Erythroblast (primary cell): ENCODE measurements at regions not wholly inside any gene's neighbourhood (a gene's known extent, or its start where the extent isn't known, plus 50 kb on each side); places are given as distances from the start of the nearest gene placed in this dataset.

Experiments used
- DNase-seq, 2 experiments: peaks; one replicate each; lab custom pipeline; 2025; lab: John Stamatoyannopoulos, UW
- GATA1 ChIP-seq: IDR thresholded peaks from 2 replicates; pipeline ENCODE4 v1.6.1; 2011; ENCODE audit warnings: low read depth, mild to moderate bottlenecking, control low read depth, low read length, moderate library complexity
- POLR2A ChIP-seq: IDR thresholded peaks from 2 replicates; pipeline ENCODE4 v1.6.1; 2011; ENCODE audit warnings: mild to moderate bottlenecking, low read length

DNA sequence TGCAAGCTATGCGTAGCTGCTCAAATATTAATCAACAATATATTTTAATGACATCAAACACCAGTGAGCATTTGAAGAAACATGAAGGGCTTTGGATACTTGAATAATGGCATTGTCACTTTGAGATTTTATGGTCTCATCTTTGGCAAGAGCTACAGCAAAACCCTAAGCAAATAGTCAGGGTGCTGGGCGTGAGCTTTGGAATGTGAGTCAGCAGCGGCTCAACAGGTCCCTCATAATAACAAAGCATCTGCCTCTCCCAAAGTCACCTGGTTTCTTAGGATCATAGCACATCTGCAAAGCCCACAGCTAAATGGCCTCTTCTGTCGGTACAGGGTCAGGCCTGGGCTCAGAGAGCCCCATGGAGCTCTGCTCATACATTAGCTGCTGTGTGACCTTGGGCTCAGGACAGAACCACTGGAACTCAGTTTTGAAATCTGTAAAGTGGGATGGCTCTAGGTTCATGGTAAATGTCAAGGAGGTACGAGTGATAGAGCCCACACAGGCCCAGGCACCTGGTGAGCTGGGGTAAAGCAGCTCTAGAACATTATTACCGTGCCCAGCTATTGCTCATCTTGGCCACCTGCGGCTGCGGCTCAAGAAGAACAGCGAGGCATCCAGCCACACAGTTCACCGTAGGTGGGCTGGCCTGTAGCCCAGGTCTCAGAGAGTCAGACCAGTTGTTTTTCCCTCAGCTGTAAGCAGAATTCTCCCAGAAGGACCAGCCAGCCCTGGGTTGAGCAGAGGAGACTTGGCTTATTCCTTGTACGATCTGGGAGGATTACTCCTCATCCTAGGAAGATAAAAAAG lies 544.5 kb upstream of the CDH11 start:
- no peak for DNase-seq
- TF ChIP-seq POLR2A (no peak), GATA1 (no peak)

DNA sequence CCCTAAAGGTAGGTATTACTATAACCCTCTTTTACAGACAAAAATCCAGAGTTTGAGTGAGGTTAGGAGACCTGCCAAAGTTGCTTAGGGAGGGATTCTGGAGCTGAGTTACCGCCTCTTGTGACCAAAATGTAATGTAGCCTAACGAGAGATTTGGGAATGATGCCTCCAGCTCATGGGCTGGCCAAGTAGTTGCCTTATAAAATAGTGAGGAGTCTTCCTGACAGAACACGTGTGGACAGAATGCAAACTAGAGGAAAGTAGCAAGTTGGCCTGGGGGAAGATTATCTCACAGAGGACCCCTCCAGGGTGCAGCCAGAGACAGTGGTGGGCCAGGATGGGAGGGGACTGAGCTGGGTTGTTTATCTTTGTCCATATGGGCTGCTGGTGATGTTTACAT lies 543.7 kb upstream of the CDH11 start:
- TF ChIP-seq GATA1: no peak
- TF ChIP-seq POLR2A: no peak
- no peak for DNase-seq

DNA sequence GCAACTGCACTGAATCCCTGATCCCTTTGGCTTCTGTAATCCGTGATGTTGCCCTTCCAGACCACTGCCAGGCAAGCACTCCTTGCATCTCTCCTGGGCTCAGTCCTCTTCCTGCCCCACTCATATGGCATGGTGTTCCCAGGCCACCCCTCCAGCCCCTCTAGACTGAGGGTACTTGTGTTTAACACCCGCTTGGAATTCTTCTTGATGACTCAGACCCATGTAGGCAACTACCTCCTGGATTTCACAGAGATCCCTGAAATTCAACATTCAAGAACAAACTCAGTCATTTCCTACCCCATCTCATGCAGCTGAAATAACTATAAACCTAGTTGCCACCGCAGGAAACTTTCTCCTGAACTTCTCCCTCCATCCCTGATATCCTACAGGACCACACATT lies 541.9 kb upstream of the CDH11 start:
- TF ChIP-seq POLR2A: no peak
- TF ChIP-seq GATA1: no peak

DNA sequence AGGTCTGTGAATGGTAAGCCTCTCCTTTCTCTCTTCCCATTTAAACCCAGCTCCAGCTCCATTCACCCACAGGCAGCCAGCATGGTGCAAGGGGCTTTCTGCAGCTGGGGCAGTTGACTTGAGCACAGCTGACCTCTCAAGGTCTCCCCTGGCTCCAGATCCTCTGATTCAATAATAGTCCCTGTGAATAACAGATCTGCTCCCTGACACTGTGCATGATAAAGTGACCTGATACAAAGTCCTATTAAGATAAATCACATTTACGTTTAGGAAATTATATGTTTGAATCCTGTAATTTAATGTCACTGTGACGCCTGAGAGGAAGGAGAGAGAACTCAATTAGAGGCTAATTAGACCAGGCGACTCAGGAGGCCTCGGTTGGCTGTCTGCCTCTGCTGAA lies 540.4 kb upstream of the CDH11 start:
- no peak for DNase-seq
- TF ChIP-seq POLR2A (no peak), GATA1 (no peak)

More for the DNA sequence above, 541.9 kb upstream of the CDH11 start:
- DNase-seq: no peak

DNA sequence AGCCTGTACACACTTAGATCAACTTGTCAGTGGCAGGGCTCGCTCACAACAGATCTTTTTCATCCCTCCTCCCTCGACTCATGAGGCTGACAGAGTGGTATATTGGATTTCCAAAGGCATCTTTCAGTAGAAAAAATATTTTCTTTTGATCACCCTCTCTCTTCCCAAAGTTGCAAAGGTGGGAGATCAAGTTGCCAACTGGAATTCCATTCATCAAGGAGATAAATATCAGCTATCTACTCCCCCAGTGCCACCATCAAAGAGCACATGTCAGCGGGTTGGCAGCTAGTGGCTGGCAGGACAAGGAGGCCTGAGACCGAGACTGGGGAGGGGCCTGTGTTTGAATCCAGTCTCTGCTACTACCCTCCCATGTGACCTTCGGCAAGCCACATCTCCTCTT lies 539.7 kb upstream of the CDH11 start:
- TF ChIP-seq GATA1: no peak
- TF ChIP-seq POLR2A: no peak
- DNase-seq: no peak

DNA sequence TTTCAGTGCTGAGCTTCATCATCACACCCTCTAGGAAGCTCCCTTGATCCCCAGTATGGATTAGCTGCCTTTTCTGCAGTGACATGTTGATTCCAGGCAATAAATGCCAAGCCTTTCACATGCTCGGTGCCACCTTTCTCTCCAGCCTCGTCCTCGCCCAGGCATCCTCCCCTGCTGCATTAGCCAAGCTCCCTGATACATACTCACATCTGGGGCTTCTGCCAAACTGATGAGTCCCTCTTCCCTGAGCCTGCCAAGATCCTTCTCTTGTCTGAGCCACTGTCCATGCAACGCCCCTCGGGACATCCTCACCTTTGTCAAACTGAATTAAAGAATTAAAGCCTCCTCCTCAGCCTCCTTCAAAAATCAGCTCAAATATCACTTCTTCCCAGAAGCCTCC lies 538.5 kb upstream of the CDH11 start:
- DNase-seq: no peak
- no peak for TF ChIP-seq GATA1
- no peak for TF ChIP-seq POLR2A

DNA sequence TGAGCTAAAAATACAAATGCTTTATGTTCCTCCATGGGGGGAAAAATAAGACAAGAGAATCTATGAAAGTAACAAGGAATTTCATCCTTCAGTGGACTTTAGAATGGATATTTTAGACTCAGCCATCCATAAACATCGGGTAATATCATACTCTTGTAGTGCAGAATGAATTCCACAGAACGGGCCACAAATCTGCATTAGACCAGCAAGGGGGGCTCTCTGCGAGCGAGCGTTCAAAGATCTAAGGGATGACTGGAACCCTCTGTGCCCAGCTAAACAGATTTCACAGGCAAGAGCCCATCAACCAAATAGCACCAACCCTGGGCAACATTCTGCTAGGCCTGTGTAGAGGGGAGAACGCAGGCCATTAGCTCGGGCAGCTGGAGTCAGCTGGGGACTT lies 537.9 kb upstream of the CDH11 start:
- no peak for TF ChIP-seq GATA1
- no peak for TF ChIP-seq POLR2A
- no peak for DNase-seq

DNA sequence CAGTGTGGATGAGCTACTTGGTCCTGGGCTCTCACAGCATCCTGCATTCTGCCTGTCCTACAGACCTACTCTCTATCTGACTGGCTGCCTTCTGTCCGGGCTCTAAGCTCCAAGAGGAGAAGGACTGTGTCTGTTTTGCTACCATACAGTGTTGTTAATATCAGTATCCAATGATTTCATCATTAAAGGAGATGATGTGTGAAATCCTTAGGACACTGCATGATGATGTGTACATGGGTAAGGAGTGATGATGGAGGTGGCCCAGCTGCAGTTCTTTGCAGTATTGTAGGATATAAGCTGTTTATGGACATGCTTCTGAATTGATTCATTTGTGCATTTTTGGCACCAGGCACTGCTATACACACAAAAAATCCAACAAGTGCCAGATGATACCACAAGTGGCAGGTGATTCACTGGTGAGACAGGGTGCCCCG lies 536.9 kb upstream of the CDH11 start:
- no peak for TF ChIP-seq POLR2A
- no peak for TF ChIP-seq GATA1
- DNase-seq: no peak

DNA sequence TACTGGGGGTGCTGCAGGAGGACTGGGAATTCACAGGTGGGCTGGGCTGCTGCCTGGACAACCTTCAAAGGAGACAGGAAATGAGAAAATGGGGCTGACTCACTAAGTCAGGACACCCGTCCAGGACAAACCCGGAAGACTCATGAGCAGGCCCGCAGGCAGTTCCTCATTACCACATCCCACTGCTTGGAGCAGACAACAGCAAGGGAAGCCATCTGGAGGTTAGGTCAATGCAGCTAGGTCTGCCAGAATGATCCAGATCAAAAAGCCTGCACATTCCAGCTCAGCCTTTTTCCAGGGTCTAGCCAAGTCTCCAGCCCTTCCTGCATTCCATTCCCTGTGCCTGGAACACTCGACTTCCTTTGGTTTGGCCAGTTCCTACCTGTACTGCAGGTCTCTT lies 536.5 kb upstream of the CDH11 start:
- TF ChIP-seq POLR2A (no peak), GATA1 (no peak)
- DNase-seq: no peak

DNA sequence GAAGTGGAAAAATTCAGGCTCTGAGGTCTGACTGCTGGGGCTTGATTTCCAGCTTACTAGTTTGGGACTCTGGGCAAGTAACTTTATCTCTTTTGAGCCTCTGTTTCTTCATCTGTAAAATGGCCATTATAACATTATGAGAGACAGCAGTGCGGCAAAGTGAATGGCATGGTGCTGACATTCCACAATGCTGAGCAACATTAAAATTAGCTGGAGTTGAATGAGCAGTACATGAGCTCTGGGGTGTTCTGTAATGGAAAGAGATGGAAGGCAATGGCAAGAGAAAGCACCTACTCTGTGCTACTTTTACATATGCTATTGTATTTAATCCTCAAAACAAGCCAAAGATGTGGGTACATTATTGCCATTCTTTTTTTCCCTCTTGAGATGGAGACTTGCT lies 535.7 kb upstream of the CDH11 start:
- DNase-seq: no peak
- no peak for TF ChIP-seq GATA1
- TF ChIP-seq POLR2A: no peak

DNA sequence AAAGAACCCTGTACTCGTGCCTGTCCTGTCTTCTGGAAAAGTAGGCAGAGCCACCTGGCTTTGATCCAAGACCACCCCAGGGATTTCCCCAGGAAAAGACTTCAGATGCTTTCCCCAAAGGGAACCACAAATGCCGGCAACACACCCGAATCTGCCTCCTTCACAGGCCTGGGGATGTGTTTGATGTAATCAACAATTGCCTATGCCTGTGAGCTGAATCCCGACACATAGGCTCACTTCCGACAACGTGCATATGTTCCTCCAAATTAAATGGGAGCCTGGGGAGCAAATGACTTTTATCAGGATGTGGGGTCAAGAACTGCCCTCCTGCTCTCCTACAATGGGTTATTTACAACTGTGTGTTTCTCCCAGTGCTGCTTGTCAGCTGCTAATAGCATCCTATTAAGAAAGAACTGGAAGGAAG lies 535.2 kb upstream of the CDH11 start:
- TF ChIP-seq GATA1 (no peak), POLR2A (no peak)
- no peak for DNase-seq

DNA sequence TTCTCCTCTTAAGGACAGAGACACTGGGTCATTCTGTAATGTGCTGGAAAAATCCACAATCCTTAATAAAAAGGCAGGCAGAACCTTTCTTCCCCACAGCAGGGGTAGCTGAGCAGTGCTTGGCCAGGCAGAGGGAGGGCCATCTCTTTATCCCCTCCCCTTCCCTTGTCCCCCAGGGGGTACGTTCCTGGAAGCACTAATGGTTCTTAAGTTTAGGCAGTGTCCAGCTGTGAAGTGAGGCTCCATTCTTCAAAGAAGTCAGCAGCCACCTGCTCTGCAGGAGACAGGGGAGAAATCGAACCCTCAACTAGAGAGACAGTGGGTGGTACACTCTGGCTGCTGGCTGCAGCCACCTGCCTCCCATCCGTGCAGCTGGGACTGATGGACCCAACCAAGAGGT lies 533.9 kb upstream of the CDH11 start:
- TF ChIP-seq POLR2A (no peak), GATA1 (no peak)
- no peak for DNase-seq

DNA sequence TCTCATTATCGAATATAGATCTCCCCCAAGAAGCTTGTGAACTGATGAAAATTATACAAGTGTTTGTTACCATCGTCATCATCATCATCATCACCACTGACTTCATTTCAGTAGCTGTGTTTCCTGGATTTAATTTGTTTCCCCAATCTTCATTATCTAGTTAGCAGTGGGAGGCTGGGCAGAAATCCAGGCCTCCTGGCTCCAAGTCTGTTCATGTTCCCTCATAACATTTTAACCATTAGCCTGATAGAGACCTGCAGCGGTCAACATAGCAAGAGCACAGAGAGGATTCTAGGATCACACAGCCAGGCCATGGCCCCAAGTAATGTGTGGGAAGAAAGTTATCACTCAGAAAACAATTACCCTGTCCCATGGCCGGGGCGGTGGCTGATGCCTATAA lies 526.2 kb upstream of the CDH11 start:
- DNase-seq: no peak
- TF ChIP-seq POLR2A: no peak
- no peak for TF ChIP-seq GATA1

DNA sequence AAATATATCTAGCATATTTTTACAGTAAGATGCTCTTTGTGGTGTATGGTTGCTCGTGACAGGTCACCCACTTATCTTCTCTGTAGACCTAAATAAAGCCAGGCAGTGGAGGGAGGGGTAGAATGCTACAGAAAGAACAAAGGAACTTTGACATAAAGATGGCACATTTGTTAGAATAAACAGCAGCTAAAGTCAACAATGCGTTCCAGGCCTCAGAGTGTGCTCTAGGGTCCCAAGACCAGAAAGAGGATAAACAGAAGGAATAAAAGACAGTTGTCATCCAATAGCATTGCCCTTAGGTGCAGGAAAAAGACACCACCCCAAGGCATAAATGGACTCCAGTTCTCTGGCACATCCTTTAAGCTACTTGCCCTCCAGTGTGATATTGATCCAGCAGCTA lies 523.0 kb upstream of the CDH11 start:
- DNase-seq: no peak
- no peak for TF ChIP-seq POLR2A

DNA sequence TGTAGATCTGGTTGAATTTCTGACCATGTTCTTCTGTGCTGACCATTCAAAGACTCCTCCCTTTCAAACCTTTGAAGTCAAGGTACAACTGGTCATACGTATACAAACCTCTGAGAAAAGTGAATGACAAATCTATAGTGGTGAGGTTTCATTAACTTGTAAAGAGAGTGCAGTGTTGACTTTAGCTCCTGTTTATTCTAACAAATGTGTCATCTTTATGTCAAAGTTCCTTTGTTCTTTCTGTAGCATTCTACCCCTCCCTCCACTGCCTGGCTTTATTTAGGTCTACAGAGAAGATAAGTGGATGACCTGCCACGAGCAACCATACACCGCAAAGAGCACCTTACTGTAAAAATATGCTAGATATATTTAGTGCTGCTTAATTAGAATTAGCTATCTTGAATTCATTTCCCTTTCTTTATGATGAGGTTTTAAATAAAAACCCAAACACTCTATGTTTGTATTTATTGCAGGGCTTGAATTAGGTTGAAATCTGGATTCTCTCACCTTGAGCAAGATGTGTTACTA lies 520.0 kb upstream of the CDH11 start:
- TF ChIP-seq POLR2A (no peak), GATA1 (no peak)
- DNase-seq: no peak
